ENCODE measurements at regions not wholly inside any gene's neighbourhood (a gene's known extent, or its start where the extent isn't known, plus 50 kb on each side); places are given as distances from the start of the nearest gene placed in this dataset.
"Not testable (repeated sequence)": the region's sequence is repeated elsewhere in the genome, so short reads cannot be mapped to it uniquely, and the experiment has no call there.

DNA sequence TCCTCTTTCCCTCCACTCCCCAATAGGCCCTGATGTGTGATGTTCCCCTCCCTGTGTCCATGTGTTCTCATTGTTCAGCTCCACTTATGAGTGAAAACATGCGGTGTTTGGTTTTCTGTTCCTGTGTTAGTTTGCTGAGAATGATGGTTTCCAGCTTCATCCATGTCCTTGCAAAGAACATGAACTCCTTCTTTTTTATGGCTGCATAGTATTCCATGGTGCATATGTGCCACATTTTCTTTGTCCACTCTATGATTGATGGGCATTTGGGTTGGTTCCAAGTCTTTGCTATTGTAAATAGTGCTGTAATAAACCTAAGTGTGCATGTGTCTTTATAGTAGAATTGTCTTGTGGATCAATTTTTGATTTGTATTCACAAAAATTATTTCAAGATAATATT, 62.4 kb upstream of the PCSK1 start:
- TF ChIP-seq, protein P1, sequence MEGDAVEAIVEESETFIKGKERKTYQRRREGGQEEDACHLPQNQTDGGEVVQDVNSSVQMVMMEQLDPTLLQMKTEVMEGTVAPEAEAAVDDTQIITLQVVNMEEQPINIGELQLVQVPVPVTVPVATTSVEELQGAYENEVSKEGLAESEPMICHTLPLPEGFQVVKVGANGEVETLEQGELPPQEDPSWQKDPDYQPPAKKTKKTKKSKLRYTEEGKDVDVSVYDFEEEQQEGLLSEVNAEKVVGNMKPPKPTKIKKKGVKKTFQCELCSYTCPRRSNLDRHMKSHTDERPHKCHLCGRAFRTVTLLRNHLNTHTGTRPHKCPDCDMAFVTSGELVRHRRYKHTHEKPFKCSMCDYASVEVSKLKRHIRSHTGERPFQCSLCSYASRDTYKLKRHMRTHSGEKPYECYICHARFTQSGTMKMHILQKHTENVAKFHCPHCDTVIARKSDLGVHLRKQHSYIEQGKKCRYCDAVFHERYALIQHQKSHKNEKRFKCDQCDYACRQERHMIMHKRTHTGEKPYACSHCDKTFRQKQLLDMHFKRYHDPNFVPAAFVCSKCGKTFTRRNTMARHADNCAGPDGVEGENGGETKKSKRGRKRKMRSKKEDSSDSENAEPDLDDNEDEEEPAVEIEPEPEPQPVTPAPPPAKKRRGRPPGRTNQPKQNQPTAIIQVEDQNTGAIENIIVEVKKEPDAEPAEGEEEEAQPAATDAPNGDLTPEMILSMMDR (IDR thresholded peaks at IDR 0.05) = not testable (repeated sequence)
- not testable (repeated sequence) for TF ChIP-seq ZFX (IDR thresholded peaks at IDR 0.05; ENCODE audit: borderline replicate concordance)
